Pancreas (tissue), 10 donors: ENCODE measurements at regions not wholly inside any gene's neighbourhood (a gene's known extent, or its start where the extent isn't known, plus 50 kb on each side); places are given as distances from the start of the nearest gene placed in this dataset.

Experiments used
- ATAC-seq, 4 donors: fragments of 200-7000 bp; cut with Tn5 transposase; one replicate each; pipeline versions ENCODE4 v1.8.0 to v1.9.1; 2020; ENCODE audit warnings: mild to moderate bottlenecking in 4 of 4, moderate library complexity in 4 of 4
- DNase-seq, 6 donors: peaks; one replicate each; pipeline ENCODE4 v3.0.0-alpha.2; 2020
- FAIRE-seq: peaks from 2 replicates; lab custom pipeline; 2012; peaks lifted over from hg19 to GRCh38; lab: Jason Lieb, UNC
- H3K27ac ChIP-seq, 4 donors: fragments of 200-600 bp; sonication (generic); 1 replicate in 3 of 4; 2 replicates in 1 of 4; pipeline versions ENCODE4 v1.5.0 to v1.8.0; 2020
- H3K27me3 ChIP-seq, 4 donors: fragments of 200-600 bp; one replicate each; pipeline ENCODE4 v1.8.0; 2021
- H3K36me3 ChIP-seq, 3 donors: fragments of 200-600 bp; sonication (generic) in 1 of 3; one replicate each; pipeline versions ENCODE4 v1.5.0 to v1.8.0; 2020 to 2021
- H3K4me1 ChIP-seq, 3 donors: fragments of 200-600 bp; one replicate each; pipeline ENCODE4 v1.8.0; 2021
- H3K4me3 ChIP-seq, 4 donors: fragments of 200-600 bp; sonication (generic) in 2 of 4; one replicate each; pipeline versions ENCODE4 v1.5.0 to v1.8.0; 2020 to 2021
- H3K9me3 ChIP-seq, 4 donors: fragments of 200-600 bp; one replicate each; pipeline ENCODE4 v1.8.0; 2021
- WGBS, 2 donors: extraction: QIAGEN DNeasy Blood & Tissue Kit; methylation state at CpG; one replicate each; pipeline ENCODE4 v1.1.7; 2013; 5-methylcytosine and 5-hydroxymethylcytosine counted together
- intact Hi-C, 3 donors: fragments of 100-400 bp; cut with DNase I; formaldehyde crosslinking; loops; one replicate each; pipeline versions ENCODE4 v1.11.1 to v1.14.2; 2022
- TF ChIP-seq, protein P1 (sequence below), 4 donors: fragments of 200-600 bp; sonication (generic) in 3 of 4; IDR thresholded peaks; one replicate each; pipeline versions ENCODE4 v1.5.0 to v1.8.0; 2021; ENCODE audit warnings: antibody characterized with exemption in 4 of 4
- donor health status: healthy with polysubstance abuse.
- donor health status: DM: no; HTN: no; CAD: no; lungs with moderate emphysema.
- donor health status: DM: no; HTN: no; CAD: no.
- donor health status: control.
- donor health status: control.
- donor health status: Bipolar disorder and iron deficiency.
- donor health status: DM: yes; HTN: yes; CAD: no.
- donor health status: DM: no; HTN: no; CAD: no.
- donor health status: DM: no; HTN: no; CAD: no.
- donor health status: DM: yes; HTN: yes; CAD: no.

DNA sequence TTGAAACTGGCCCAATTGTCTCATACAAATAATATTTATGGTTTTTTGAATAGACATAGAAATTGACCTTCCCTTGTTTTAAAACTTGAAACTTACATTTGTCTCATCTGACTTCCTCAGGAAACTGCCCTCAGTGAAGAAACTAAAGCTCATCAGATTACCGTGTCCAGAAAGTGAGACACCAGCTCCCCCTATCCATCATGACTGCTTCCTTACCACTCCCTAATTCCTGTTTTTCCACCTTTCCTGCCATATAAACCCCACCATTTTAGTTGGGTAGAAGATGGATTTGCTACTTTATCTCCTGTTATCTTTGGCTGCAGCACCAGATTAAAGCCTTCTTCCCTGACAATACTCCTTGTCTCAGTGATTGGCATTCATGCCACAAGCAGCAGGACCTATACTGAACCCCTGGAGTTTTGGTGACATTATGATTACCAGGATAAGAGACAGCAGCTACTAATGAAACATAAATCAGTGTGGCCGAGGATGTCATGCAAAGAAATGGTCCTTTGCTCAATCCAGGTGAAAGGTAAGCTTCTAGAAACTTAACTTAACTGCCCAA lies 1627.6 kb upstream of the ZEB2 start:
- no peaks in the 10 kb centered on the region for H3K4me1 ChIP-seq
- intact Hi-C loops = no loop called here
- ATAC-seq (no peak), FAIRE-seq (no peak), DNase-seq (no peak)
- no peaks in the 10 kb centered on the region for H3K36me3 ChIP-seq
- H3K27me3 ChIP-seq = no peaks in the 10 kb centered on the region
- WGBS, 2 donors = 80 to 86% methylated on average over 2 of the region's 2 CpGs
- TF ChIP-seq, protein P1, sequence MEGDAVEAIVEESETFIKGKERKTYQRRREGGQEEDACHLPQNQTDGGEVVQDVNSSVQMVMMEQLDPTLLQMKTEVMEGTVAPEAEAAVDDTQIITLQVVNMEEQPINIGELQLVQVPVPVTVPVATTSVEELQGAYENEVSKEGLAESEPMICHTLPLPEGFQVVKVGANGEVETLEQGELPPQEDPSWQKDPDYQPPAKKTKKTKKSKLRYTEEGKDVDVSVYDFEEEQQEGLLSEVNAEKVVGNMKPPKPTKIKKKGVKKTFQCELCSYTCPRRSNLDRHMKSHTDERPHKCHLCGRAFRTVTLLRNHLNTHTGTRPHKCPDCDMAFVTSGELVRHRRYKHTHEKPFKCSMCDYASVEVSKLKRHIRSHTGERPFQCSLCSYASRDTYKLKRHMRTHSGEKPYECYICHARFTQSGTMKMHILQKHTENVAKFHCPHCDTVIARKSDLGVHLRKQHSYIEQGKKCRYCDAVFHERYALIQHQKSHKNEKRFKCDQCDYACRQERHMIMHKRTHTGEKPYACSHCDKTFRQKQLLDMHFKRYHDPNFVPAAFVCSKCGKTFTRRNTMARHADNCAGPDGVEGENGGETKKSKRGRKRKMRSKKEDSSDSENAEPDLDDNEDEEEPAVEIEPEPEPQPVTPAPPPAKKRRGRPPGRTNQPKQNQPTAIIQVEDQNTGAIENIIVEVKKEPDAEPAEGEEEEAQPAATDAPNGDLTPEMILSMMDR (IDR thresholded peaks at IDR 0.05) = no peak
- H3K4me3 ChIP-seq = no peak overlapping the region
- no peak overlapping the region for H3K27ac ChIP-seq
- H3K9me3 ChIP-seq = no peaks in the 10 kb centered on the region

DNA sequence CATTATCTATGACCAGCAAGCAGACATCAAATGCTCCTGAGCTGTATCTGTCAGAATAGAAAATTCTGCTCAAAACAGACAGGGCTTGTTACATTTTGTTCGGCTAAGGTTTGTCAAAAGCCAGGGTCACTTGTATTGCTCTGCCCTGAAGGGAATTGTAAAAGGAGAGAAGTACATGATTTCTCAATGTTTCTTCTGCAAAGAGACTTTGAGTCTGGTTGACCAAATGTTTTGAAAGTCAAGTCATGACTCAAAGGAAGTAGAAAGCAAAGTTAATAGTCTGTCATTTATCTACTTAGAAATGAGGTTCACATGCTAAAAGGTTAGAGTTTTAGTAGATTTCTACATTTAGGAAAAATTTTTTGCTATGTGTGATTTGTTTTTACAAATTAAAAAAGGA lies 1624.1 kb upstream of the ZEB2 start:
- Histone ChIP-seq H3K27me3 (no peaks in the 10 kb centered on the region), H3K9me3 (no peaks in the 10 kb centered on the region), H3K4me3 (no peak overlapping the region), H3K4me1 (no peaks in the 10 kb centered on the region), H3K27ac (no peak overlapping the region), H3K36me3 (no peaks in the 10 kb centered on the region)
- WGBS, 2 donors = 88 to 100% methylated on average over 1 of the region's 1 CpG
- intact Hi-C loops = no loop called here
- ATAC-seq (no peak), DNase-seq (no peak), FAIRE-seq (no peak)
- TF ChIP-seq, protein P1 (IDR thresholded peaks at IDR 0.05) = no peak

DNA sequence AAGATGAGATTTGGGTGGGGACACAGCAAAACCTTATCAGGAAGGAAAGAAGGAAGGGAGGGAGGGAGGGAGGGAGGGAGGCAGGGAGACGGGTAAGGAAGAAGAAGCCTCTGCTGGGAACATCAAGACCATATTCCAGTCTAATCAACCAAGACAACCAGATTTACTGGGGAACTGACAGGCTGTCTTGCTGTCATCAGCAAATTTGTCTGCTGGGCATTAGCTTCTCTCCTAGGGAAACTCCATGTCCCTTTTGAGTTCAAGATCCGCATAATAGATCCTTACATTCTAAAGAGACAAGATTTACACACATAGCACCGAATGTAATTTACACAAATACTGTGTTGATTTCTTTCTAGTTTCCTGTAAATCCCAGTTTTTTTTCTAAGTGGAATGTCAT lies 1618.9 kb upstream of the ZEB2 start:
- no peaks in the 10 kb centered on the region for H3K4me1 ChIP-seq
- H3K36me3 ChIP-seq = no peaks in the 10 kb centered on the region
- TF ChIP-seq, protein P1 (IDR thresholded peaks at IDR 0.05) = no peak
- no peak for DNase-seq
- H3K4me3 ChIP-seq = no peak overlapping the region
- no peak overlapping the region for H3K27ac ChIP-seq
- FAIRE-seq = no peak
- H3K27me3 ChIP-seq = no peaks in the 10 kb centered on the region
- no peaks in the 10 kb centered on the region for H3K9me3 ChIP-seq
- WGBS, 2 donors = 83 to 89% methylated on average over 3 of the region's 3 CpGs
- ATAC-seq = no peak
- intact Hi-C loops = no loop called here

DNA sequence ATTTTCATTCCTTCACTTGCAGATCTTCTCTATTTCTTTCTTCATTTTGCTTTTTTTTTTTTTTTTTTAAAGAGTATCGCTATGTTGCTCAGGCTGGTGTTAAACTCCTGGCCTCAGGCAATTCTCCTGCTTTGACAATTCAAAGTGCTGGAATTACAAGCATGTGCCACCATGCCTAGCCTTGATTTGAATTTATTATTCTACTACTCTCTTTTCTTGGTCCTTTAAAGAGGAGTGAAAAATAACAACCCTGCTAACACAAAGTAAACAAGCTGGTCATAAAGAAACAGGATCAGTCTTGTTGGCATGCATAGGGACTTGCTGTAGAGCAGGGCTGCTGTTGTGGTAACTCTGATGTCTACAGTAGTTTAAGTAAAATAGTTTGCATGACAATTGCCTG lies 1615.3 kb upstream of the ZEB2 start:
- TF ChIP-seq, protein P1 (IDR thresholded peaks at IDR 0.05) = no peak
- WGBS, 2 donors = 100% methylated on average over 1 of the region's 1 CpG
- intact Hi-C loops = no loop called here
- FAIRE-seq = no peak
- no peaks in the 10 kb centered on the region for H3K4me1 ChIP-seq
- no peak for DNase-seq
- no peak overlapping the region for H3K4me3 ChIP-seq
- no peaks in the 10 kb centered on the region for H3K9me3 ChIP-seq
- no peak for ATAC-seq
- H3K27me3 ChIP-seq = no peaks in the 10 kb centered on the region
- no peak overlapping the region for H3K27ac ChIP-seq
- H3K36me3 ChIP-seq = no peaks in the 10 kb centered on the region

DNA sequence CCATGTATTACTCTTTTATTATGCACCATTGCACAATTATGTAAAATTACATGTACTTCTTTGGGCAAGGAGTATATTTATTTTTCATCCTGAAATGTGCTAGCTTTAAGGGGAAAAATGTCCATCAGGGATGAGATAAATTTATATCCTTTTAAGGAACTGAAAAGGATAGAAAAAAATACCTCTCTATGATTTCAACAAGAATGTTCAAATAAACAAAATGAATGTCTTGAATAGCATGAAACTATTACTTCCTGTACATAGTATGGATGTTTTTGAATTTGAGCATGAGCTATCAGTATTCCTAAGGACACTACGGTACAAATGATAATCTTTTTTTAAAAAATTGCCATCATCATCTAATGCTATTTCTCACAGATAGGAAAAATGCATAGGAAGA lies 1611.9 kb upstream of the ZEB2 start:
- no peak overlapping the region for H3K27ac ChIP-seq
- WGBS, 2 donors = 93 to 95% methylated on average over 1 of the region's 1 CpG
- H3K9me3 ChIP-seq = no peaks in the 10 kb centered on the region
- no peaks in the 10 kb centered on the region for H3K27me3 ChIP-seq
- intact Hi-C loops = no loop called here
- FAIRE-seq = no peak
- TF ChIP-seq, protein P1 (IDR thresholded peaks at IDR 0.05) = no peak
- DNase-seq = no peak
- ATAC-seq = no peak
- no peaks in the 10 kb centered on the region for H3K36me3 ChIP-seq
- H3K4me3 ChIP-seq = no peak overlapping the region
- H3K4me1 ChIP-seq = no peaks in the 10 kb centered on the region
